HepG2 (cell line): ENCODE measurements at regions not wholly inside any gene's neighbourhood (a gene's known extent, or its start where the extent isn't known, plus 50 kb on each side); places are given as distances from the start of the nearest gene placed in this dataset.

ENCODE experiments used
- ATAC-seq: fragments of 200-7000 bp; cut with Tn5 transposase; 3 replicates; pipeline ENCODE4 v1.9.1; 2020; ENCODE audit warnings: mild to moderate bottlenecking, moderate library complexity
- BruUV-seq: library from RNA; stranded (reverse); fragments of 400-500 nt; replicated peaks from 2 replicates; lab custom pipeline; 2021; lab: Mats Ljungman, UMichigan
- CTCF ChIA-PET: fragments of 300-600 bp; formaldehyde crosslinking; extraction: SDS; loops from one replicate; lab custom pipeline; 2021; ENCODE audit warnings: low total read pairs, inconsistent platforms, low intra/inter-chr PET ratio; lab: Yijun Ruan, JAX
- POLR2A ChIA-PET: fragments of 350-600 bp; sonication (Branson Sonifier 250); formaldehyde crosslinking; loops from one replicate; lab custom pipeline; 2020; ENCODE audit warnings: antibody characterized with exemption, inconsistent platforms; lab: Yijun Ruan, JAX
- DNase-seq: peaks from one replicate; pipeline ENCODE4 v3.0.0-alpha.2; 2015; ENCODE audit warnings: low spot score
- FAIRE-seq: peaks from 3 replicates; lab custom pipeline; 2011; peaks lifted over from hg19 to GRCh38; lab: Jason Lieb, UNC
- H2AFZ ChIP-seq: one replicate; pipeline ENCODE4 v1.6.1; 2011; ENCODE audit warnings: low read length, inconsistent platforms
- H3K27ac ChIP-seq: fragments of 300-600 bp; 3 replicates; pipeline ENCODE4 v1.8.0; 2011; ENCODE audit warnings: mixed run types, mild to moderate bottlenecking, mixed read lengths, low read length, inconsistent platforms; ENCODE audit not compliant: insufficient read depth; ENCODE audit errors: extremely low read length
- H3K27me3 ChIP-seq, 2 experiments: fragments of 200-600 bp in 1 of 2; 2 replicates in 1 of 2; 3 replicates in 1 of 2; pipeline versions ENCODE4 v1.6.0 to v1.8.0; 2011; ENCODE audit warnings: low read length in 2 of 2, mild to moderate bottlenecking in 2 of 2, moderate library complexity in 2 of 2, inconsistent platforms in 1 of 2; ENCODE audit not compliant: insufficient read depth in 2 of 2, control insufficient read depth in 1 of 2
- H3K36me3 ChIP-seq, 2 experiments: fragments of 200-600 bp in 1 of 2; replicated peaks in 1 of 2; 2 replicates in 1 of 2; 3 replicates in 1 of 2; pipeline versions ENCODE4 v1.5.1 to v1.8.0; 2011; ENCODE audit warnings: low read length in 2 of 2, inconsistent platforms in 1 of 2; ENCODE audit not compliant: insufficient read depth in 2 of 2, control insufficient read depth in 1 of 2
- H3K4me1 ChIP-seq: 2 replicates; pipeline ENCODE4 v1.5.1; 2012; ENCODE audit warnings: low read length, inconsistent platforms; ENCODE audit not compliant: insufficient read depth
- H3K4me2 ChIP-seq: 2 replicates; pipeline ENCODE4 v1.6.0; 2011; ENCODE audit warnings: low read depth, low read length, inconsistent platforms
- H3K4me3 ChIP-seq, 3 experiments: fragments of 200-600 bp in 1 of 3; sonication (generic), shearing (Covaris generic) in 1 of 3; replicated peaks in 1 of 3; 2 replicates each; pipeline ENCODE4 v1.5.1; 2011 to 2016; ENCODE audit warnings: low read length in 3 of 3, inconsistent platforms in 2 of 3, low read depth in 2 of 3, mild to moderate bottlenecking in 2 of 3, control low read depth in 1 of 3, mixed read lengths in 1 of 3; ENCODE audit not compliant: insufficient read depth in 1 of 3
- H3K79me2 ChIP-seq: one replicate; pipeline ENCODE4 v1.6.1; 2011; ENCODE audit warnings: low read length, inconsistent platforms; ENCODE audit not compliant: insufficient read depth
- H3K9ac ChIP-seq: 2 replicates; pipeline ENCODE4 v1.6.0; 2011; ENCODE audit warnings: mild to moderate bottlenecking, low read depth, low read length, inconsistent platforms; ENCODE audit not compliant: insufficient read depth
- H3K9me3 ChIP-seq: 2 replicates; pipeline ENCODE4 v1.5.1; 2012; ENCODE audit warnings: mild to moderate bottlenecking, low read length
- H4K20me1 ChIP-seq: 2 replicates; pipeline ENCODE4 v1.6.0; 2011; ENCODE audit warnings: inconsistent platforms, mild to moderate bottlenecking, low read length, moderate library complexity; ENCODE audit not compliant: insufficient read depth
- ATM ChIP-seq: fragments of 450-650 bp; IDR thresholded peaks from 2 replicates; pipeline ENCODE4 v1.7.1; 2017; ENCODE audit warnings: mild to moderate bottlenecking, borderline replicate concordance
- CHD2 ChIP-seq: IDR thresholded peaks from 2 replicates; pipeline ENCODE4 v1.6.1; 2011; ENCODE audit warnings: low read depth, low read length, improper control_type of control experiment
- IKZF4 ChIP-seq: sonication (generic); formaldehyde crosslinking; IDR thresholded peaks from 2 replicates; pipeline ENCODE4 v1.5.1; 2020; ENCODE audit warnings: borderline replicate concordance, mild to moderate bottlenecking, low read depth, missing genetic modification reagents; ENCODE audit errors: not compliant biosample characterization
- JUND ChIP-seq: sonication (generic); formaldehyde crosslinking; IDR thresholded peaks from 2 replicates; pipeline ENCODE4 v1.8.0; 2022; ENCODE audit warnings: mild to moderate bottlenecking, missing genetic modification reagents
- KLF13 ChIP-seq: sonication (generic); formaldehyde crosslinking; IDR thresholded peaks from 2 replicates; pipeline ENCODE4 v1.4.0; 2020; ENCODE audit warnings: mild to moderate bottlenecking, missing genetic modification reagents
- MIER2 ChIP-seq: IDR thresholded peaks from 2 replicates; pipeline ENCODE4 v1.6.1; 2016; ENCODE audit warnings: missing biosample characterization, missing genetic modification reagents
- SSRP1 ChIP-seq: IDR thresholded peaks from 2 replicates; pipeline ENCODE4 v1.6.1; 2016; ENCODE audit warnings: control low read depth
- ZNF430 ChIP-seq: sonication (generic); formaldehyde crosslinking; IDR thresholded peaks from 2 replicates; pipeline ENCODE4 v1.9.0; 2021; ENCODE audit warnings: mild to moderate bottlenecking, missing genetic modification reagents
- WGBS: methylation state at CpG from one replicate; pipeline ENCODE4 v1.1.6; 2017; ENCODE audit warnings: low lambda C conversion rate; 5-methylcytosine and 5-hydroxymethylcytosine counted together
- in situ Hi-C: cut with HindIII; loops from 2 replicates; pipeline ENCODE4 v1.10.0; 2017; ENCODE audit warnings: low pct_unique_long_range_greater_than_20kb; ENCODE audit not compliant: extremely low pct_ligation_motif_present
- intact Hi-C: fragments of 100-400 bp; cut with micrococcal nuclease; formaldehyde crosslinking; loops from one replicate; pipeline ENCODE4 v1.10.0; 2022; ENCODE audit not compliant: unreplicated experiment
- TF ChIP-seq, protein P1 (sequence below): IDR thresholded peaks from 2 replicates; pipeline ENCODE4 v1.6.1; 2016; ENCODE audit warnings: low read depth, control low read depth
- TF ChIP-seq, protein P2 (sequence below): sonication (generic); formaldehyde crosslinking; conservative IDR thresholded peaks from 2 replicates; pipeline ENCODE4 v1.4.0; 2020; ENCODE audit warnings: missing genetic modification reagents
- TF ChIP-seq, protein P3 (sequence below): sonication (generic); formaldehyde crosslinking; conservative IDR thresholded peaks from 2 replicates; pipeline ENCODE4 v1.8.0; 2022; ENCODE audit warnings: mild to moderate bottlenecking, moderate library complexity, missing genetic modification reagents
- TF ChIP-seq, protein P4 (sequence below): sonication (generic); formaldehyde crosslinking; IDR thresholded peaks from 2 replicates; pipeline ENCODE4 v1.4.0; 2020; ENCODE audit warnings: mild to moderate bottlenecking, missing genetic modification reagents
- TF ChIP-seq, protein P5 (sequence below): sonication (generic); formaldehyde crosslinking; IDR thresholded peaks from 2 replicates; pipeline ENCODE4 v1.4.0; 2020; ENCODE audit warnings: missing genetic modification reagents; ENCODE audit errors: not compliant biosample characterization

DNA sequence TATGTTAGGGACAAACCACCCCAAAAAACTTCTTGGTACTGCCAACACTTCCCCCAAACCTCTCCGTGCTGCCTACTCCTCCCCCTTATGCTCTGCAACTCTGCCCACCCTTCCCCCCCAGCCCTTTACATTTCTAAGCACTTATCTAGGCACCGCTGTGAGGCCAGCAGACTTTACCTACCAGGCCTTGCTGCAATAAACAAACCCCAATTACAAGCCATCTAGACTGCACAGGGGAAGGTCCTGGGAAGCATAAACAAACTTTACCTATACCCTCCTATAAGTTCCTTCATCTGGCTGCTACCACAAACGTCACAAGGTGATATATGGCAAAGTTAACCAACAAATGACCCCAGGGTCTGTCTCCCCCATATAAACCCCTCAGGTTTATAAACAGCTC lies 259.4 kb upstream of the GULP1 start:
- no peaks in the 10 kb centered on the region for H3K4me1 ChIP-seq
- no peak overlapping the region for H3K9ac ChIP-seq
- 0% methylated on average over 3 of the region's 3 CpGs for WGBS
- in situ Hi-C loops (no loop called here), intact Hi-C loops (no loop called here)
- ChIA-PET POLR2A (no interaction called here), CTCF (no interaction called here)
- H4K20me1 ChIP-seq, result no peaks in the 10 kb centered on the region
- no peak overlapping the region for H2AFZ ChIP-seq
- FAIRE-seq (no peak), ATAC-seq (no peak), DNase-seq (no peak)
- no peaks in the 10 kb centered on the region for H3K79me2 ChIP-seq
- H3K4me3 ChIP-seq, result no peak overlapping the region
- no peak overlapping the region for H3K27ac ChIP-seq
- TF ChIP-seq SSRP1 (CRISPR knock-in tag), result no peak
- no peak for TF ChIP-seq CHD2
- TF ChIP-seq, protein P1, sequence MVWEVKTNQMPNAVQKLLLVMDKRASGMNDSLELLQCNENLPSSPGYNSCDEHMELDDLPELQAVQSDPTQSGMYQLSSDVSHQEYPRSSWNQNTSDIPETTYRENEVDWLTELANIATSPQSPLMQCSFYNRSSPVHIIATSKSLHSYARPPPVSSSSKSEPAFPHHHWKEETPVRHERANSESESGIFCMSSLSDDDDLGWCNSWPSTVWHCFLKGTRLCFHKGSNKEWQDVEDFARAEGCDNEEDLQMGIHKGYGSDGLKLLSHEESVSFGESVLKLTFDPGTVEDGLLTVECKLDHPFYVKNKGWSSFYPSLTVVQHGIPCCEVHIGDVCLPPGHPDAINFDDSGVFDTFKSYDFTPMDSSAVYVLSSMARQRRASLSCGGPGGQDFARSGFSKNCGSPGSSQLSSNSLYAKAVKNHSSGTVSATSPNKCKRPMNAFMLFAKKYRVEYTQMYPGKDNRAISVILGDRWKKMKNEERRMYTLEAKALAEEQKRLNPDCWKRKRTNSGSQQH (CRISPR knock-in tag), result no peak
- no peak for TF ChIP-seq ZNF430 (CRISPR knock-in tag)
- TF ChIP-seq ATM, result no peak
- TF ChIP-seq, all 625 proteins: peak for 0
- Histone ChIP-seq H3K4me2 (no peak overlapping the region), H3K9me3 (no peaks in the 10 kb centered on the region), H3K36me3 (no peaks in the 10 kb centered on the region), H3K27me3 (peaks cover 0 to 13% of the 10 kb centered on the region in 2 experiments; a peak in 1 of 5 replicates)
- no TSS peak for BruUV-seq

DNA sequence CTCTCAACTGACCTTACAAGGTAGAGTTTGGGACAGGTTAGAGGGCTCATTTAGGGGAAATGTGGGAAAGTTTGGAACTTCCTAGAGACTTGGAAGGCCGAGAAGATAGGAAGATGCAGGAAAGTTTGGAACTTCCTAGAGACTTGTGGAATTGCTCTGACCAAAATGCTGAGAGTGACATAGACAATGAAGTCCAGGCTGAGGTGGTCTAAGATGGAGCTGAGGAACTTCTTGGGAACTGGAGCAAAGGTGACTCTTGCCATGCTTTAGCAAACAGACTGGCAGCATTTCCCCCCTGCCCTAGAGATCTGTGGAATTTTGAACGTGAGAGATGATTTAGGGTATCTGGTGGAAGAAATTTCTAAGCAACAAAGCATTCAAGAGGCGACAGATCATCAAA lies 258.9 kb upstream of the GULP1 start:
- Histone ChIP-seq H3K4me2 (no peak overlapping the region), H3K9me3 (no peaks in the 10 kb centered on the region), H3K36me3 (no peaks in the 10 kb centered on the region), H3K27me3 (peaks cover 0 to 13% of the 10 kb centered on the region in 2 experiments; a peak in 1 of 5 replicates), H3K79me2 (no peaks in the 10 kb centered on the region), H3K9ac (no peak overlapping the region), H2AFZ (no peak overlapping the region), H3K4me3 (no peak overlapping the region), H3K4me1 (no peaks in the 10 kb centered on the region), H4K20me1 (no peaks in the 10 kb centered on the region), H3K27ac (no peak overlapping the region)
- ChIA-PET POLR2A (no interaction called here), CTCF (no interaction called here)
- 2% methylated on average over 3 of the region's 3 CpGs for WGBS
- ATAC-seq, result no peak
- no peak for FAIRE-seq
- no TSS peak for BruUV-seq
- DNase-seq, result no peak
- intact Hi-C loops (no loop called here), in situ Hi-C loops (no loop called here)
- TF ChIP-seq IKZF4 (CRISPR knock-in tag) (no peak), JUND (CRISPR knock-in tag) (no peak), KLF13 (no peak), MIER2 (CRISPR knock-in tag) (no peak)
- TF ChIP-seq, protein P2, sequence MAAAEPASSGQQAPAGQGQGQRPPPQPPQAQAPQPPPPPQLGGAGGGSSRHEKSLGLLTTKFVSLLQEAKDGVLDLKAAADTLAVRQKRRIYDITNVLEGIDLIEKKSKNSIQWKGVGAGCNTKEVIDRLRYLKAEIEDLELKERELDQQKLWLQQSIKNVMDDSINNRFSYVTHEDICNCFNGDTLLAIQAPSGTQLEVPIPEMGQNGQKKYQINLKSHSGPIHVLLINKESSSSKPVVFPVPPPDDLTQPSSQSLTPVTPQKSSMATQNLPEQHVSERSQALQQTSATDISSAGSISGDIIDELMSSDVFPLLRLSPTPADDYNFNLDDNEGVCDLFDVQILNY (CRISPR knock-in tag), result no peak
- TF ChIP-seq, protein P3, sequence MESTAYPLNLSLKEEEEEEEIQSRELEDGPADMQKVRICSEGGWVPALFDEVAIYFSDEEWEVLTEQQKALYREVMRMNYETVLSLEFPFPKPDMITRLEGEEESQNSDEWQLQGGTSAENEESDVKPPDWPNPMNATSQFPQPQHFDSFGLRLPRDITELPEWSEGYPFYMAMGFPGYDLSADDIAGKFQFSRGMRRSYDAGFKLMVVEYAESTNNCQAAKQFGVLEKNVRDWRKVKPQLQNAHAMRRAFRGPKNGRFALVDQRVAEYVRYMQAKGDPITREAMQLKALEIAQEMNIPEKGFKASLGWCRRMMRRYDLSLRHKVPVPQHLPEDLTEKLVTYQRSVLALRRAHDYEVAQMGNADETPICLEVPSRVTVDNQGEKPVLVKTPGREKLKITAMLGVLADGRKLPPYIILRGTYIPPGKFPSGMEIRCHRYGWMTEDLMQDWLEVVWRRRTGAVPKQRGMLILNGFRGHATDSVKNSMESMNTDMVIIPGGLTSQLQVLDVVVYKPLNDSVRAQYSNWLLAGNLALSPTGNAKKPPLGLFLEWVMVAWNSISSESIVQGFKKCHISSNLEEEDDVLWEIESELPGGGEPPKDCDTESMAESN, result no peak
- TF ChIP-seq, protein P4, sequence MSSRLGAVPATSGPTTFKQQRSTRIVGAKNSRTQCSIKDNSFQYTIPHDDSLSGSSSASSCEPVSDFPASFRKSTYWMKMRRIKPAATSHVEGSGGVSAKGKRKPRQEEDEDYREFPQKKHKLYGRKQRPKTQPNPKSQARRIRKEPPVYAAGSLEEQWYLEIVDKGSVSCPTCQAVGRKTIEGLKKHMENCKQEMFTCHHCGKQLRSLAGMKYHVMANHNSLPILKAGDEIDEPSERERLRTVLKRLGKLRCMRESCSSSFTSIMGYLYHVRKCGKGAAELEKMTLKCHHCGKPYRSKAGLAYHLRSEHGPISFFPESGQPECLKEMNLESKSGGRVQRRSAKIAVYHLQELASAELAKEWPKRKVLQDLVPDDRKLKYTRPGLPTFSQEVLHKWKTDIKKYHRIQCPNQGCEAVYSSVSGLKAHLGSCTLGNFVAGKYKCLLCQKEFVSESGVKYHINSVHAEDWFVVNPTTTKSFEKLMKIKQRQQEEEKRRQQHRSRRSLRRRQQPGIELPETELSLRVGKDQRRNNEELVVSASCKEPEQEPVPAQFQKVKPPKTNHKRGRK (CRISPR knock-in tag), result no peak
- TF ChIP-seq, protein P5, sequence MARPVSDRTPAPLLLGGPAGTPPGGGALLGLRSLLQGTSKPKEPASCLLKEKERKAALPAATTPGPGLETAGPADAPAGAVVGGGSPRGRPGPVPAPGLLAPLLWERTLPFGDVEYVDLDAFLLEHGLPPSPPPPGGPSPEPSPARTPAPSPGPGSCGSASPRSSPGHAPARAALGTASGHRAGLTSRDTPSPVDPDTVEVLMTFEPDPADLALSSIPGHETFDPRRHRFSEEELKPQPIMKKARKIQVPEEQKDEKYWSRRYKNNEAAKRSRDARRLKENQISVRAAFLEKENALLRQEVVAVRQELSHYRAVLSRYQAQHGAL, result no peak
